ENCODE measurements at regions not wholly inside any gene's neighbourhood (a gene's known extent, or its start where the extent isn't known, plus 50 kb on each side); places are given as distances from the start of the nearest gene placed in this dataset.
A peak's percentile ranks its signal among the peaks of the same experiment; 100 is the strongest.

DNA sequence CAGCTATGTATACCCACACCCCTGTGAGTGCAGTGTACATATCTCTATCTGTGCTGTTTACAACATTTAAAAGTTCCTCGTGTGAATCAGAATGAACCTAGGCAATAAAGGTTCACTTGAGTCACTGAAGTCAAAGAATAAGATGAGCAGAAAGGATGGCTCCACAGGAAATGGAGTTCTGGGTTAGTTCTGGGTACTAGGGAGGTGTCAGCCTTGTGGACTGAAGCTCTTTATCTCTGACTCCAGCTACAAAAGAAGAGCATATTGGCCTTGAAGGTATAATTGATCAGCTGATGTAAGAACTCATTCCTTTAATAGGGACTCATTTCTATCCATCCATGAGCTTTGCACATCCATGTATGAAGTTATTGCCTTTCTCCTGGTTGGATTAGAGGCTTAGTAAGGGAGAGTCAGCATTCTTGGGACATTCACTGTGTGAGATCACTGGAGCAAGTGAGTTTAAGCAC is 73.9 kb upstream of the BACH2 start:
- H3K4me1 ChIP-seq (ENCODE audit: control insufficient read depth in 1 of 2, insufficient read depth in 2 of 2, low read depth in 1 of 2, low read length in 1 of 2): peaks cover 2 to 4% of the 10 kb centered on the region in 2 experiments; a peak in 3 of 4 replicates
- no peaks in the 10 kb centered on the region for H3K27me3 ChIP-seq (ENCODE audit: insufficient read depth)
- WGBS (ENCODE audit: low lambda C conversion rate): 53% methylated on average over 1 of the region's 1 CpG
- no peak overlapping the region for H3K4me3 ChIP-seq (ENCODE audit: low read depth in 2 of 2, low read length in 1 of 2)
- H3K9ac ChIP-seq: no peak overlapping the region
- H3K27ac ChIP-seq (ENCODE audit: low read depth in 2 of 2, low read length in 1 of 2): no peak overlapping the region
- no peaks in the 10 kb centered on the region for H3K36me3 ChIP-seq (replicated peaks in 1 of 2; ENCODE audit: control insufficient read depth in 1 of 2, insufficient read depth in 2 of 2, low read length in 1 of 2)
- ChIA-PET POLR2A (no interaction called here), CTCF (interaction anchor here (0.9 to 2.8 kb wide), 3 partner anchors 10 to 33 kb away, joined by 3 to 11 read pairs (median 3); no protein-coding TSS in a partner anchor)
- H4K20me1 ChIP-seq (ENCODE audit: insufficient read depth): no peaks in the 10 kb centered on the region
- TF ChIP-seq FOSL2 (IDR thresholded peaks at IDR 0.05; ENCODE audit: borderline replicate concordance, low read depth): no peak
- TF ChIP-seq RFX5 (IDR thresholded peaks at IDR 0.05; ENCODE audit: low read length): no peak
- no peak for TF ChIP-seq CHD2 (IDR thresholded peaks at IDR 0.05; ENCODE audit: low read length, partially characterized antibody)
- TF ChIP-seq NRF1 (IDR thresholded peaks at IDR 0.05; ENCODE audit: low read depth, low read length): no peak
- TF ChIP-seq FOXJ3 (CRISPR knock-in tag; IDR thresholded peaks at IDR 0.05): no peak
- TF ChIP-seq, protein P1, sequence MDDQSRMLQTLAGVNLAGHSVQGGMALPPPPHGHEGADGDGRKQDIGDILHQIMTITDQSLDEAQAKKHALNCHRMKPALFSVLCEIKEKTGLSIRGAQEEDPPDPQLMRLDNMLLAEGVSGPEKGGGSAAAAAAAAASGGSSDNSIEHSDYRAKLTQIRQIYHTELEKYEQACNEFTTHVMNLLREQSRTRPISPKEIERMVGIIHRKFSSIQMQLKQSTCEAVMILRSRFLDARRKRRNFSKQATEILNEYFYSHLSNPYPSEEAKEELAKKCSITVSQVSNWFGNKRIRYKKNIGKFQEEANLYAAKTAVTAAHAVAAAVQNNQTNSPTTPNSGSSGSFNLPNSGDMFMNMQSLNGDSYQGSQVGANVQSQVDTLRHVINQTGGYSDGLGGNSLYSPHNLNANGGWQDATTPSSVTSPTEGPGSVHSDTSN (IDR thresholded peaks at IDR 0.05): no peak
- TF ChIP-seq JUND (IDR thresholded peaks at IDR 0.05): no peak
- no peak overlapping the region for H3K4me2 ChIP-seq
- H2AFZ ChIP-seq (ENCODE audit: low read depth): no peak overlapping the region
- H3K9me2 ChIP-seq: no peaks in the 10 kb centered on the region
- peaks cover 15% of the 10 kb centered on the region for H3F3A ChIP-seq (replicated peaks; ENCODE audit: insufficient read depth)
- H3K79me2 ChIP-seq (ENCODE audit: insufficient read depth): no peaks in the 10 kb centered on the region
- no peaks in the 10 kb centered on the region for H3K9me3 ChIP-seq
- no peak for DNase-seq

DNA sequence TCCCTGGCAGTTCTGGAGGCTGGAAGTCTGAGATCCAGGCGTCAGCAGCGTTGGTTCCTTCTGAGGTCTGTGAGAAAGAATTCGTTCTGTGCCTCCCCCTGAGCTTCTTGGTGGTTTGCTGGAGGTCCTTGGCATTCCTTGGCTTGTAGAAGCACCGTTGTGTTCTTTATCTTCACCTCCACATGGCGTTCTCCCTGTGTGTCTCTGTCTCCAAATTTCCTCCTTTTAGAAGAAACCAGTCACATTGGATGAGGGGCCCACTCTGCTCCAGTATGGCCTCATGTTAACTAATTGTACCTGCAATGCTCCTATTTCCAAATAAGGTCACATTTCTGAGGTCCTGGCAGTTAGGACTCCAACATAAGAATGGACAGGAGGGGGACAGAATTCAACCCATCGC is 73.0 kb upstream of the BACH2 start:
- Histone ChIP-seq H3K36me3 (replicated peaks in 1 of 2; ENCODE audit: control insufficient read depth in 1 of 2, insufficient read depth in 2 of 2, low read length in 1 of 2) (no peaks in the 10 kb centered on the region), H3K4me1 (ENCODE audit: control insufficient read depth in 1 of 2, insufficient read depth in 2 of 2, low read depth in 1 of 2, low read length in 1 of 2) (peaks cover 2 to 4% of the 10 kb centered on the region in 2 experiments; a peak in 3 of 4 replicates), H3F3A (replicated peaks; ENCODE audit: insufficient read depth) (peaks cover 15% of the 10 kb centered on the region), H3K9me2 (no peaks in the 10 kb centered on the region), H3K4me3 (ENCODE audit: low read depth in 2 of 2, low read length in 1 of 2) (no peak overlapping the region), H4K20me1 (ENCODE audit: insufficient read depth) (no peaks in the 10 kb centered on the region), H2AFZ (ENCODE audit: low read depth) (no peak overlapping the region), H3K9me3 (no peaks in the 10 kb centered on the region), H3K27ac (ENCODE audit: low read depth in 2 of 2, low read length in 1 of 2) (peak overlapping the region in 1 of 2 experiments; percentile 93; a peak in 2 of 4 replicates), H3K79me2 (ENCODE audit: insufficient read depth) (no peaks in the 10 kb centered on the region), H3K4me2 (peak overlapping the region; percentile 41; the same call in 1 of the 2 replicates), H3K27me3 (ENCODE audit: insufficient read depth) (no peaks in the 10 kb centered on the region), H3K9ac (no peak overlapping the region)
- ChIA-PET CTCF (interaction anchor here (1.0 to 2.8 kb wide), 3 partner anchors 11 to 24 kb away, joined by 3 to 11 read pairs (median 11); no protein-coding TSS in a partner anchor), POLR2A (no interaction called here)
- WGBS (ENCODE audit: low lambda C conversion rate): 91% methylated on average over 6 of the region's 6 CpGs
- no peak for DNase-seq
- no peak for TF ChIP-seq MEF2A (IDR thresholded peaks at IDR 0.05; ENCODE audit: borderline replicate concordance, low read depth)
- TF ChIP-seq, protein P2, sequence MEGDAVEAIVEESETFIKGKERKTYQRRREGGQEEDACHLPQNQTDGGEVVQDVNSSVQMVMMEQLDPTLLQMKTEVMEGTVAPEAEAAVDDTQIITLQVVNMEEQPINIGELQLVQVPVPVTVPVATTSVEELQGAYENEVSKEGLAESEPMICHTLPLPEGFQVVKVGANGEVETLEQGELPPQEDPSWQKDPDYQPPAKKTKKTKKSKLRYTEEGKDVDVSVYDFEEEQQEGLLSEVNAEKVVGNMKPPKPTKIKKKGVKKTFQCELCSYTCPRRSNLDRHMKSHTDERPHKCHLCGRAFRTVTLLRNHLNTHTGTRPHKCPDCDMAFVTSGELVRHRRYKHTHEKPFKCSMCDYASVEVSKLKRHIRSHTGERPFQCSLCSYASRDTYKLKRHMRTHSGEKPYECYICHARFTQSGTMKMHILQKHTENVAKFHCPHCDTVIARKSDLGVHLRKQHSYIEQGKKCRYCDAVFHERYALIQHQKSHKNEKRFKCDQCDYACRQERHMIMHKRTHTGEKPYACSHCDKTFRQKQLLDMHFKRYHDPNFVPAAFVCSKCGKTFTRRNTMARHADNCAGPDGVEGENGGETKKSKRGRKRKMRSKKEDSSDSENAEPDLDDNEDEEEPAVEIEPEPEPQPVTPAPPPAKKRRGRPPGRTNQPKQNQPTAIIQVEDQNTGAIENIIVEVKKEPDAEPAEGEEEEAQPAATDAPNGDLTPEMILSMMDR (IDR thresholded peaks at IDR 0.05): no peak
- TF ChIP-seq, protein P3, sequence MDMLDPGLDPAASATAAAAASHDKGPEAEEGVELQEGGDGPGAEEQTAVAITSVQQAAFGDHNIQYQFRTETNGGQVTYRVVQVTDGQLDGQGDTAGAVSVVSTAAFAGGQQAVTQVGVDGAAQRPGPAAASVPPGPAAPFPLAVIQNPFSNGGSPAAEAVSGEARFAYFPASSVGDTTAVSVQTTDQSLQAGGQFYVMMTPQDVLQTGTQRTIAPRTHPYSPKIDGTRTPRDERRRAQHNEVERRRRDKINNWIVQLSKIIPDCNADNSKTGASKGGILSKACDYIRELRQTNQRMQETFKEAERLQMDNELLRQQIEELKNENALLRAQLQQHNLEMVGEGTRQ (IDR thresholded peaks at IDR 0.05; ENCODE audit: borderline replicate concordance, low read depth, low read length): no peak
- TF ChIP-seq SIN3A (IDR thresholded peaks at IDR 0.05; ENCODE audit: borderline replicate concordance, low read depth, low read length): no peak
- TF ChIP-seq, protein P4, sequence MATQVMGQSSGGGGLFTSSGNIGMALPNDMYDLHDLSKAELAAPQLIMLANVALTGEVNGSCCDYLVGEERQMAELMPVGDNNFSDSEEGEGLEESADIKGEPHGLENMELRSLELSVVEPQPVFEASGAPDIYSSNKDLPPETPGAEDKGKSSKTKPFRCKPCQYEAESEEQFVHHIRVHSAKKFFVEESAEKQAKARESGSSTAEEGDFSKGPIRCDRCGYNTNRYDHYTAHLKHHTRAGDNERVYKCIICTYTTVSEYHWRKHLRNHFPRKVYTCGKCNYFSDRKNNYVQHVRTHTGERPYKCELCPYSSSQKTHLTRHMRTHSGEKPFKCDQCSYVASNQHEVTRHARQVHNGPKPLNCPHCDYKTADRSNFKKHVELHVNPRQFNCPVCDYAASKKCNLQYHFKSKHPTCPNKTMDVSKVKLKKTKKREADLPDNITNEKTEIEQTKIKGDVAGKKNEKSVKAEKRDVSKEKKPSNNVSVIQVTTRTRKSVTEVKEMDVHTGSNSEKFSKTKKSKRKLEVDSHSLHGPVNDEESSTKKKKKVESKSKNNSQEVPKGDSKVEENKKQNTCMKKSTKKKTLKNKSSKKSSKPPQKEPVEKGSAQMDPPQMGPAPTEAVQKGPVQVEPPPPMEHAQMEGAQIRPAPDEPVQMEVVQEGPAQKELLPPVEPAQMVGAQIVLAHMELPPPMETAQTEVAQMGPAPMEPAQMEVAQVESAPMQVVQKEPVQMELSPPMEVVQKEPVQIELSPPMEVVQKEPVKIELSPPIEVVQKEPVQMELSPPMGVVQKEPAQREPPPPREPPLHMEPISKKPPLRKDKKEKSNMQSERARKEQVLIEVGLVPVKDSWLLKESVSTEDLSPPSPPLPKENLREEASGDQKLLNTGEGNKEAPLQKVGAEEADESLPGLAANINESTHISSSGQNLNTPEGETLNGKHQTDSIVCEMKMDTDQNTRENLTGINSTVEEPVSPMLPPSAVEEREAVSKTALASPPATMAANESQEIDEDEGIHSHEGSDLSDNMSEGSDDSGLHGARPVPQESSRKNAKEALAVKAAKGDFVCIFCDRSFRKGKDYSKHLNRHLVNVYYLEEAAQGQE (IDR thresholded peaks at IDR 0.05; ENCODE audit: low read depth, low read length): no peak
- TF ChIP-seq, protein P1 (IDR thresholded peaks at IDR 0.05): no peak
- TF ChIP-seq JUND (IDR thresholded peaks at IDR 0.05): no peak
- no peak for TF ChIP-seq POLR2AphosphoS5 (IDR thresholded peaks at IDR 0.05; ENCODE audit: low read depth, low read length)
- no peak for TF ChIP-seq RXRA (IDR thresholded peaks at IDR 0.05; ENCODE audit: borderline replicate concordance, low read depth)
- no peak for TF ChIP-seq TEAD4 (IDR thresholded peaks at IDR 0.05; ENCODE audit: borderline replicate concordance, insufficient read depth)
- no peak for TF ChIP-seq EZH2phosphoT487 (IDR thresholded peaks at IDR 0.05; ENCODE audit: borderline replicate concordance, low read depth)
- TF ChIP-seq RCOR1 (IDR thresholded peaks at IDR 0.05; ENCODE audit: low read length): no peak
- TF ChIP-seq EP300 (IDR thresholded peaks at IDR 0.05; ENCODE audit: borderline replicate concordance in 1 of 2, low read depth in 1 of 2, low read length in 1 of 2): no peak
